Smooth muscle cell (in vitro differentiated cells): ENCODE measurements at regions not wholly inside any gene's neighbourhood (a gene's known extent, or its start where the extent isn't known, plus 50 kb on each side); places are given as distances from the start of the nearest gene placed in this dataset.

Experiments
- DNase-seq: peaks from one replicate; lab custom pipeline; 2025; ENCODE audit not compliant: unreplicated experiment; lab: John Stamatoyannopoulos, UW
- H2AFZ ChIP-seq: fragments of 200-600 bp; sonication (generic); 2 replicates; pipeline ENCODE4 v1.6.0; 2016; ENCODE audit warnings: antibody characterized with exemption, low read depth, mild to moderate bottlenecking
- H3F3A ChIP-seq: fragments of 200-600 bp; sonication (generic); 2 replicates; pipeline ENCODE4 v1.6.0; 2017; ENCODE audit warnings: antibody characterized with exemption, low read depth
- H3K27ac ChIP-seq: fragments of 200-600 bp; sonication (generic); 2 replicates; pipeline ENCODE4 v1.5.1; 2016; ENCODE audit warnings: low read depth, mild to moderate bottlenecking
- H3K27me3 ChIP-seq: fragments of 200-600 bp; sonication (generic); 2 replicates; pipeline ENCODE4 v1.6.1; 2016; ENCODE audit warnings: low read depth, mild to moderate bottlenecking
- H3K36me3 ChIP-seq: fragments of 200-600 bp; sonication (generic); 2 replicates; pipeline ENCODE4 v1.5.1; 2016; ENCODE audit warnings: low read depth
- H3K4me1 ChIP-seq: fragments of 200-600 bp; sonication (generic); 2 replicates; pipeline ENCODE4 v1.5.1; 2016; ENCODE audit warnings: low read depth
- H3K4me2 ChIP-seq: fragments of 200-600 bp; sonication (generic); 2 replicates; pipeline ENCODE4 v1.6.0; 2016; ENCODE audit warnings: mild to moderate bottlenecking
- H3K4me3 ChIP-seq: fragments of 200-600 bp; sonication (generic); 2 replicates; pipeline ENCODE4 v1.5.1; 2016; ENCODE audit warnings: mild to moderate bottlenecking
- H3K79me2 ChIP-seq: fragments of 200-600 bp; sonication (generic); 2 replicates; pipeline ENCODE4 v1.6.0; 2016; ENCODE audit warnings: low read depth, mild to moderate bottlenecking
- H3K9ac ChIP-seq: fragments of 200-600 bp; sonication (generic); 2 replicates; pipeline ENCODE4 v1.6.0; 2016; ENCODE audit warnings: low read depth
- H3K9me3 ChIP-seq: fragments of 200-600 bp; sonication (generic); replicated peaks from 2 replicates; pipeline ENCODE4 v1.5.1; 2016; ENCODE audit warnings: low read depth
- H4K20me1 ChIP-seq: fragments of 200-600 bp; sonication (generic); 2 replicates; pipeline ENCODE4 v1.6.0; 2016; ENCODE audit warnings: low read depth
- WGBS: methylation state at CpG from one replicate; pipeline ENCODE4 v1.1.7; 2016; ENCODE audit warnings: low lambda C conversion rate; 5-methylcytosine and 5-hydroxymethylcytosine counted together
- TF ChIP-seq, protein P1 (sequence below): fragments of 200-600 bp; sonication (generic); IDR thresholded peaks from 2 replicates; pipeline ENCODE4 v1.5.1; 2017; ENCODE audit warnings: borderline replicate concordance, mild to moderate bottlenecking, antibody characterized with exemption; ENCODE audit not compliant: insufficient read depth, poor library complexity, severe bottlenecking

DNA sequence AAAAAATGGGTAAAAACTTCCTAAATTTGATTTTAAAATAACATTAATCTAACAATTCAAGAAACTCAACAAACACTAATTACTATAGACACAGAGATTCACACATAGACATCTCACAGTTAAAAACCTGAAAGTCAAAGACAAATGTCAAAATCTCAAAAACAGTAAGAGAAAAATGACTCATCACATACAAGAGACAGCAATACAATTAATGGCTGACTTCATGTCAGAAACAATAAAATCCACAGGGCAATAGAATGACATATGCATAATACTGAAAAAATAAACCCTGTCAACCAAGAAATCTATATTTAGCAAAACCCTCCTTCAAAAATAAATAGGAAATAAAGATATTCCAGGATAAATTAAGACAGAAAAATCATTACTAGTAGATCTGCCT is 200.4 kb downstream of the CEMIP2 start:
- H3F3A ChIP-seq, result no peaks in the 10 kb centered on the region
- H3K9ac ChIP-seq, result no peak overlapping the region
- no peaks in the 10 kb centered on the region for H4K20me1 ChIP-seq
- no peak overlapping the region for H2AFZ ChIP-seq
- H3K36me3 ChIP-seq, result no peaks in the 10 kb centered on the region
- no peaks in the 10 kb centered on the region for H3K4me1 ChIP-seq
- no peak overlapping the region for H3K27ac ChIP-seq
- TF ChIP-seq, protein P1, sequence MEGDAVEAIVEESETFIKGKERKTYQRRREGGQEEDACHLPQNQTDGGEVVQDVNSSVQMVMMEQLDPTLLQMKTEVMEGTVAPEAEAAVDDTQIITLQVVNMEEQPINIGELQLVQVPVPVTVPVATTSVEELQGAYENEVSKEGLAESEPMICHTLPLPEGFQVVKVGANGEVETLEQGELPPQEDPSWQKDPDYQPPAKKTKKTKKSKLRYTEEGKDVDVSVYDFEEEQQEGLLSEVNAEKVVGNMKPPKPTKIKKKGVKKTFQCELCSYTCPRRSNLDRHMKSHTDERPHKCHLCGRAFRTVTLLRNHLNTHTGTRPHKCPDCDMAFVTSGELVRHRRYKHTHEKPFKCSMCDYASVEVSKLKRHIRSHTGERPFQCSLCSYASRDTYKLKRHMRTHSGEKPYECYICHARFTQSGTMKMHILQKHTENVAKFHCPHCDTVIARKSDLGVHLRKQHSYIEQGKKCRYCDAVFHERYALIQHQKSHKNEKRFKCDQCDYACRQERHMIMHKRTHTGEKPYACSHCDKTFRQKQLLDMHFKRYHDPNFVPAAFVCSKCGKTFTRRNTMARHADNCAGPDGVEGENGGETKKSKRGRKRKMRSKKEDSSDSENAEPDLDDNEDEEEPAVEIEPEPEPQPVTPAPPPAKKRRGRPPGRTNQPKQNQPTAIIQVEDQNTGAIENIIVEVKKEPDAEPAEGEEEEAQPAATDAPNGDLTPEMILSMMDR, result no peak
- no peak for DNase-seq
- no peak overlapping the region for H3K4me3 ChIP-seq
- no peaks in the 10 kb centered on the region for H3K9me3 ChIP-seq
- H3K79me2 ChIP-seq, result no peaks in the 10 kb centered on the region
- no peak overlapping the region for H3K4me2 ChIP-seq
- H3K27me3 ChIP-seq, result no peaks in the 10 kb centered on the region

DNA sequence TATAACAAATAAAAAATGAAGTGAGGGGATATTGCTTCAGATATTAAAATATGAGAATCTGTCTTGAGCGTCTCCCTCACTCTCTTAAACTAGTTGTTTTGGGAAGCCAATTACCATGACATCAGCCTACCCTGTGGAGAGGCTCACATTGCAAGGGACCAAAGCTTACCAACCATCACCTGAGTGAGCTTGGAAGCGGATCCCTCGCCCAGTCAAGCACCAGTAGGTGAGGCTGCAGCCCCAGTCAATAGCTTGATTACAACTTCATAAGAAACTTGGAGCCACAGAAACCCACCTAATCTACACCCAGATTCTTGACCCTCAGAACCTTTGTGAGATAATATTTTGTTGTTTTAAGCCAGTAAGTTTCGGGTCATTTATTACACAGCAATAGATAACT is 206.2 kb downstream of the CEMIP2 start:
- Histone ChIP-seq H3K79me2 (no peaks in the 10 kb centered on the region), H3F3A (no peaks in the 10 kb centered on the region), H3K9me3 (no peaks in the 10 kb centered on the region), H3K4me3 (no peak overlapping the region), H3K4me2 (no peak overlapping the region), H3K27me3 (no peaks in the 10 kb centered on the region), H3K4me1 (no peaks in the 10 kb centered on the region), H3K27ac (no peak overlapping the region), H3K9ac (no peak overlapping the region), H2AFZ (no peak overlapping the region), H3K36me3 (no peaks in the 10 kb centered on the region), H4K20me1 (no peaks in the 10 kb centered on the region)
- WGBS, result 92% methylated on average over 4 of the region's 4 CpGs
- TF ChIP-seq, protein P1, result no peak
- DNase-seq, result no peak

DNA sequence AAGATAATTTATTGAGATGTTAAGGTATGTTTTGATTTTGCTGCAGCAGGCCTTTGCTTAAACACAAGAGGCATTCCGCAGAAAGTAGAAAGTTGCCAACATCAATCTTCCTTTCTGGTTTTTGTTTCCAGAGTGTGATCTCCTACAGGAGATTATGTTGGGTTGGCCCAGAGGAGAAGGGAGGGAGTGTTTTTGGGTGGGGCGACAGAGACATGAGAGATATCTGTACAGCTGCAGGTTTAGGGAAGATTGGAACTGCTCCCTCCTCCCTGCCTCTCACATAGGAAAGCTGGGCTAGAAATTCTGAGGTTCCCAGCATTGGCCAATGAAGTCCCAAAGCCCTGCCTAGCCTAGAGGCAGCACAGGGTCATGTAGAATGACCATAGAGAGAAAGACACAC is 211.0 kb downstream of the CEMIP2 start:
- H3K27ac ChIP-seq, result no peak overlapping the region
- WGBS, result 48% methylated on average over 2 of the region's 2 CpGs
- no peaks in the 10 kb centered on the region for H4K20me1 ChIP-seq

DNA sequence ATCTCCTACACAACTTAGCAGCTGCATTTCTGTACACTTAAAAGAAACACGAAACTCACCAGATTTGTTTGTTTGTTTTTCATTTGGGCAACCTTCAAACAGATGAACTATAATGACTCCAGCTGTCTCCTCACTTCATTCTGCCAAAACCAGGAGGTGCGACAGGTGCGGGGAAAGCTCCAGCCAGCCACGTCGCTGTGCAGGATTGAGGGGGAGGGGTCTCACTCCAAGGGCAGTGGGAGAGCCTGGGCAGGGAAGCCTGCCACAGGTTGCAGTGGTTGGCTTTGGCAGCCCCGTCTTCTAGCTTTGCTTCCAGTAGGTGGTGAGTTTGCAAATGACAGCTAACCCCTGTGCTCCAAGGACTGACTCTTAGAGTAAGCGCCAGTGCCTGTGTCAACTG is 215.8 kb downstream of the CEMIP2 start:
- no peaks in the 10 kb centered on the region for H3K9me3 ChIP-seq
- H3K36me3 ChIP-seq, result no peaks in the 10 kb centered on the region
- TF ChIP-seq, protein P1, result no peak
- DNase-seq, result no peak
- WGBS, result 19% methylated on average over 7 of the region's 7 CpGs
- no peak overlapping the region for H2AFZ ChIP-seq
- no peak overlapping the region for H3K9ac ChIP-seq
- H3K4me2 ChIP-seq, result no peak overlapping the region
- H3K4me3 ChIP-seq, result no peak overlapping the region
- H4K20me1 ChIP-seq, result no peaks in the 10 kb centered on the region
- no peaks in the 10 kb centered on the region for H3F3A ChIP-seq
- no peaks in the 10 kb centered on the region for H3K27me3 ChIP-seq
- no peak overlapping the region for H3K27ac ChIP-seq
- H3K79me2 ChIP-seq, result no peaks in the 10 kb centered on the region
- peaks cover 7% of the 10 kb centered on the region for H3K4me1 ChIP-seq

More for the DNA sequence above, 211.0 kb downstream of the CEMIP2 start:
- H3K9ac ChIP-seq, result no peak overlapping the region
- no peaks in the 10 kb centered on the region for H3K9me3 ChIP-seq
- no peak for DNase-seq
- H2AFZ ChIP-seq, result no peak overlapping the region
- no peaks in the 10 kb centered on the region for H3K36me3 ChIP-seq
- H3K4me2 ChIP-seq, result no peak overlapping the region
- H3K27me3 ChIP-seq, result no peaks in the 10 kb centered on the region
- no peaks in the 10 kb centered on the region for H3K79me2 ChIP-seq
- TF ChIP-seq, protein P1, result no peak
- no peak overlapping the region for H3K4me3 ChIP-seq
- H3F3A ChIP-seq, result no peaks in the 10 kb centered on the region
- peaks cover 2% of the 10 kb centered on the region for H3K4me1 ChIP-seq
